ENCODE measurements at regions not wholly inside any gene's neighbourhood (a gene's known extent, or its start where the extent isn't known, plus 50 kb on each side); places are given as distances from the start of the nearest gene placed in this dataset.

DNA sequence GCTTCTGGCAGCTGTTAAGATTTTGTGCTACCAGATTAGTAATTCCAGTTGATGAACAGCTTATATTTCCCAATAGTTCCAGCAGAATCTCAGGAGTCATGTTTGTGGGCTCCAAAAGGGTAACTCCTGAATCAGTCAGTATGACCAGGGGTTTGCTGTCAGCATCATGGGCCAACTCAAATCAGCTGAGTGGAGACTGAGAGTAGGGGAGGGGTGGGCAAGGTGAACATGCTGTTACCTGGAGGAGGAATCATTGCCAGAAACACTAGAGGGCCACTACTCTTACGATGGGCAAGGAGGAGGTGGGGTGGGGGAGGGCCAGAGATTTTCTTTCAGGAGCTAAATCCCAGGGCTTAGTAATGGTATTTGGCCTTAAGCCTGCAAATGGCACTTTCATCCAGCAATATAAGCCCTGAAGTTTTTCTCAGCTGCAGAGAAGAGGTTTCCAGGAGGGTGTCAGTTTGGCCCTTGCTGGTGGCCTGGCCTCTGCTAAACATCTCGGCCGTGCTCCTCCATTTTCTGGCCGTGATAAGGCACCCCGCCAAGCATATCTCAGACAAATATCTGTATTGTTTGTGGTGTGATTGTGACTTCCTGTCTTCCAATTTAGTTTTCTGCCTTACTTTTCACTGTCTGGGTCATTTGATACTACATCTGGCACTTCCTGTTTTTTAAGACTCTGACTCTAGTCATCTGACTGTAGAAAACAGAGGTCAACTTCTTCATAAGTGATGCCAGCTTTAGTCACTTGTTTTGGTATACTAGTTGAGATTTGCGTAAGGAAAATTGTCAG, 120.5 kb upstream of the CXCR4 start:
- DNase-seq (ENCODE audit: insufficient read length, low spot score) (peak; percentile 52), FAIRE-seq (no peak)

DNA sequence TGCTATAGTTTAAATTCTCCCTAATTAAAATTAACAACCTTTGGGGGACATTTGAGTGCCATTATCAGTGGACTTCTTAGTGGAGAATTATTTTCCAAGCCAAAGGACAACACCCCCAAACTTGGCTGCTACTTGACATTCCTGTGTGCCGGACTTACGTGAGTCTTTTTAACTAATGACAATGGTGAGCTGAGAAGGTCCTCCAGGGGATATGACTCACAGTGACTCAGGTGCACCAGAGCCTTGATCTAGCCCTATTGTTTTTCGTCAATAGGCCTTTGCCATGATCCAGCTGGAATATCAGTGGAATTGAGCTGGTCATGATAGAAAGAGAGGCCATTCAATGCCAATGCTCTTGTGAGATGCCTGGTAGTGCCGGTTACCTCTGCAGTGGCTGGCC, 118.1 kb upstream of the CXCR4 start:
- FAIRE-seq = no peak
- no peak for DNase-seq (ENCODE audit: insufficient read length, low spot score)
- TF ChIP-seq, protein P1, sequence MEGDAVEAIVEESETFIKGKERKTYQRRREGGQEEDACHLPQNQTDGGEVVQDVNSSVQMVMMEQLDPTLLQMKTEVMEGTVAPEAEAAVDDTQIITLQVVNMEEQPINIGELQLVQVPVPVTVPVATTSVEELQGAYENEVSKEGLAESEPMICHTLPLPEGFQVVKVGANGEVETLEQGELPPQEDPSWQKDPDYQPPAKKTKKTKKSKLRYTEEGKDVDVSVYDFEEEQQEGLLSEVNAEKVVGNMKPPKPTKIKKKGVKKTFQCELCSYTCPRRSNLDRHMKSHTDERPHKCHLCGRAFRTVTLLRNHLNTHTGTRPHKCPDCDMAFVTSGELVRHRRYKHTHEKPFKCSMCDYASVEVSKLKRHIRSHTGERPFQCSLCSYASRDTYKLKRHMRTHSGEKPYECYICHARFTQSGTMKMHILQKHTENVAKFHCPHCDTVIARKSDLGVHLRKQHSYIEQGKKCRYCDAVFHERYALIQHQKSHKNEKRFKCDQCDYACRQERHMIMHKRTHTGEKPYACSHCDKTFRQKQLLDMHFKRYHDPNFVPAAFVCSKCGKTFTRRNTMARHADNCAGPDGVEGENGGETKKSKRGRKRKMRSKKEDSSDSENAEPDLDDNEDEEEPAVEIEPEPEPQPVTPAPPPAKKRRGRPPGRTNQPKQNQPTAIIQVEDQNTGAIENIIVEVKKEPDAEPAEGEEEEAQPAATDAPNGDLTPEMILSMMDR (IDR thresholded peaks at IDR 0.05; ENCODE audit: insufficient read depth, missing control alignments) = no peak

More for the DNA sequence above, 120.5 kb upstream of the CXCR4 start:
- TF ChIP-seq, protein P1 (IDR thresholded peaks at IDR 0.05; ENCODE audit: insufficient read depth, missing control alignments) = no peak

DNA sequence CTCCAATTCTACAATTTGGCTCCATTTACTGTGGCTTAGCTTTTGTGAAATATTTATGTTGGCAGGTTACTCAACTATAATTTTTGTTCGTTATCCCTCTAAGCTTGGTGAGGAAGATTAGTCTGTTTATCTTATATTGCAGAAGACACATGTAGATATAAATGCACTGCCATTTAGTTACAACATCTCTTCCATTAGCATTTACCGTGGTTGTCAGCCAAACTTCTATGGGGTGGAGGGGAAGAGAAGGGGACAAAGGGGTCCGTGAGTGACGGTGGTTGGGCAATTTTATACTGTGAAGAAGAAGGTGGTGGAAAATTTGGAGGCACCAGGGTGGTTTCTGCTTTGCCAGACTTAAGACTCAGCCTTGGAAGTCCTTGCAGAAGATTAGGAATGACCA, 117.6 kb upstream of the CXCR4 start:
- DNase-seq (ENCODE audit: insufficient read length, low spot score) (no peak), FAIRE-seq (no peak)
- TF ChIP-seq, protein P1 (IDR thresholded peaks at IDR 0.05; ENCODE audit: insufficient read depth, missing control alignments) = no peak

DNA sequence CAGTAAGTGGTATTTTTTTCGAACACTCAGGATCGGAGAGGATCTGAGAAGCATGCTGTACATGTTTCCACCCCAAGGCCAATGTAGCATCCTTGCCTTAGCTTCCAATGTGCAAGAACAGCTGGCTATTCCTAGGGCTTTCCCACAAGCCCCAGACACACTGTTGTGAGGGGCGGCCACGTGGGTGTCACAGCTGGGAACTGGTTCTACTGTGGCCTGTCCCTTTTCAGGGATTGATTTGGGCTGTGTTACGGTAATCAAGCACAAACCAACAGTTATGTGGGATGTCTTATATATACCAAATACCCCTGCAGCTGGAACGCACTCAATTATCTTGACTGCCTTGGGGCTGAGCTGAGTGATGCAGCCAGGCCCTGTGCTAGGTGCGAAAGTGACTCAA, 116.3 kb upstream of the CXCR4 start:
- TF ChIP-seq, protein P1 (IDR thresholded peaks at IDR 0.05; ENCODE audit: insufficient read depth, missing control alignments) = no peak
- DNase-seq (ENCODE audit: insufficient read length, low spot score) (no peak), FAIRE-seq (no peak)

DNA sequence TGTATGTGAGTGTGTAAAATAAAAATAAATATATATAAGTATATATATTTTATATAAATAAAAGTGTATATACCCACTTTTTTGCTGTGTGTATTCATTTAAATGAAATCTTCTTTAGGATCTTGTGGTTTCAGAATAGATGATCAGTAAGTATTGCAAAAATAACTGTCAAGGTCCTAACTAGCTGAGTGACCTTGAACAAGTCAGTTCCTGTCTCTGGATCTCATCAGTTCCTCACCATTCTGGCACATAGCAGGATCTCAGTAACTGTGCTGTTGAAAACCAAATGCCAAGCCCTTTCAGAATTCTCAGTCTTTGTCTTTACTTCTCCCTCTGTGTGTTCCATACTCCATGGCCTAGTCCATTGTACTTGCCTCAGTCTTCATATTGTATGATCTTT, 115.3 kb upstream of the CXCR4 start:
- TF ChIP-seq, protein P1 (IDR thresholded peaks at IDR 0.05; ENCODE audit: insufficient read depth, missing control alignments) = no peak
- DNase-seq (ENCODE audit: insufficient read length, low spot score) (no peak), FAIRE-seq (no peak)

DNA sequence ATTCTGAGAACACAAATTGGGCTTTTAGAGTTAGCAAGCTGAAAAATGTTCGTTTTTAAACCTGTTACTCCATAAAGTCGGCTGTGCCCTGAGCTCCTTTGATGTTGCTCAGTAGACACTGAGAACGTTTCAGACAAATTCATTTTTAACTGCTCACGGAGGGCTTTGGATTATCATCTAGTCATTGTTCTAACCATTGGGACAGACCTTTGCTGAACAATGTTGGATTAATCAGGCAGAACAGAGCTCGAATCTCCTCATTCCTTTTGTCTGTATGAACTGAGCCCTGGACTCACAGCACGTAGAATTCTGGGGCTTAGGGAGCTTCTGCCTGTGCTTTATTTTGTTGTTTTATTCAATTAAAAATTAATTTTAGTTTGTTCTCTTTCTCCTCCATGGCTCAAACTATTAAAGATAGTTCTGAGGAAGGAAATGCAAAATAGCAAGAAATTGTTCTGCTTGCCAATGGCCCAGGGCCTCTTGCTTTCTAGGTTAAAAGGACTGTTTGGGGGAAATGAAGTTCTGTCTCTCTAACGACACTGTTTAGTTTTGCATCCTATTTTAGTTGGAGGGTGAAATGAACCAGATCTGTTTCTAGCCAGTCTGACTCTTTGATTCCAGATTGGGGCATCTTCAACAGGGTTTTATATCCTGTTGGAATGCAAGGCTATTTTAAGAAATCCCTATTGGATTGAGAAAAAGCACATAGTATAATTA, 114.7 kb upstream of the CXCR4 start:
- TF ChIP-seq, protein P1 (IDR thresholded peaks at IDR 0.05; ENCODE audit: insufficient read depth, missing control alignments) = no peak
- FAIRE-seq = no peak
- DNase-seq (ENCODE audit: insufficient read length, low spot score) = no peak

DNA sequence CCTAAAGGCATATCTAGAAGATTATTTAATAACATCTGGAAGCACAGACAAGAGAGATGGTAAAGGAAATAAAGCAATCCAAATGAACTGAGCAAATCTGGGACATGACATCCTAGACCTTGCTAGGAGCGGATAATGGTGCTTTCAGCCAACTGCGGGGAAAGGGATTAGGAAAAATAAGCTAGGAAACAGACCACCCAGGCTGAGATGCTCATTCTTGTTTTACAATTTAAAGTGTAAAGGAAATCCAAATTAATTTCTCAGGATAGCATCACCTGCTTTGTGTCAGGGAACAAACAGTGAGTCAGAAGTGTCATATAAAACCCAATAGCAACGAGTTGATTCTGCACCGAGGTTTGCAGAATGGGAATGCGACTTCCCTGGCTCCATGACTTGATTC, 112.5 kb upstream of the CXCR4 start:
- DNase-seq (ENCODE audit: insufficient read length, low spot score) = no peak
- TF ChIP-seq, protein P1 (IDR thresholded peaks at IDR 0.05; ENCODE audit: insufficient read depth, missing control alignments) = no peak
- no peak for FAIRE-seq
